WERI-Rb-1 (cell line): ENCODE measurements at regions not wholly inside any gene's neighbourhood (a gene's known extent, or its start where the extent isn't known, plus 50 kb on each side); places are given as distances from the start of the nearest gene placed in this dataset.

Experiments used
- DNase-seq: peaks from one replicate; pipeline ENCODE4 v3.0.0-alpha.2; 2020
- H3K27ac ChIP-seq: fragments of 250-450 bp; sonication (Bioruptor Pico); 2 replicates; pipeline ENCODE4 v1.5.1; 2020; ENCODE audit warnings: mild to moderate bottlenecking, moderate library complexity
- H3K27me3 ChIP-seq: fragments of 250-450 bp; sonication (Bioruptor Pico); 2 replicates; pipeline ENCODE4 v1.5.1; 2021; ENCODE audit warnings: mild to moderate bottlenecking, low read depth, moderate library complexity; ENCODE audit not compliant: insufficient read depth, severe bottlenecking
- H3K36me3 ChIP-seq: fragments of 250-450 bp; sonication (Bioruptor Pico); 2 replicates; pipeline ENCODE4 v1.5.1; 2020; ENCODE audit warnings: mild to moderate bottlenecking, moderate library complexity
- H3K4me3 ChIP-seq: 2 replicates; pipeline ENCODE4 v1.5.1; 2011; ENCODE audit warnings: low read depth, mild to moderate bottlenecking, control low read depth, low read length
- H3K9me3 ChIP-seq: fragments of 250-450 bp; sonication (Bioruptor Pico); 2 replicates; pipeline ENCODE4 v1.5.1; 2021; ENCODE audit warnings: mild to moderate bottlenecking, moderate library complexity; ENCODE audit not compliant: severe bottlenecking
- TF ChIP-seq, protein P1 (sequence below): IDR thresholded peaks from 2 replicates; pipeline ENCODE4 v1.5.1; 2011; ENCODE audit warnings: low read depth, mild to moderate bottlenecking, control low read depth, inconsistent platforms, low read length

DNA sequence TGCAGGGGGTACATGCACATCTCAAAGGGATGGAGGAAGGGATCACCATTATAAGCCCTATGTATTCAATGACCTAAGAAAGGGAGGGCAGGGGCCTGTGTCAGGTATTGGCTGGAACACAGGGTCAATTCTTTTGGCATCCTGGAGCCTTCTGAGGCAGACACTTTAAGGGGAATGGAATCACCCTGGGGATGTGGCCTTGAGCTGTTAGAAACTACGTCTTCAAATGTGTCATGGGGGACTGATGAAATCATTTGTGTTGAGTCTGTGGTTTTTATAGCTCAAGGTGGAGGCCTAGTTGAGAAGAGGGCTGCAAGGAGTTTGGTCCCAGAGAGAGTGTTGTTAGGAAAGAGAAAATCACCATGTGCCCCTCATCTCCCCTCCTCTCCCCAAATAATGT, 206.1 kb upstream of the CELF2 start:
- Histone ChIP-seq H3K27me3 (no peaks in the 10 kb centered on the region), H3K9me3 (no peaks in the 10 kb centered on the region), H3K4me3 (no peak overlapping the region), H3K27ac (no peak overlapping the region), H3K36me3 (no peaks in the 10 kb centered on the region)
- TF ChIP-seq, protein P1, sequence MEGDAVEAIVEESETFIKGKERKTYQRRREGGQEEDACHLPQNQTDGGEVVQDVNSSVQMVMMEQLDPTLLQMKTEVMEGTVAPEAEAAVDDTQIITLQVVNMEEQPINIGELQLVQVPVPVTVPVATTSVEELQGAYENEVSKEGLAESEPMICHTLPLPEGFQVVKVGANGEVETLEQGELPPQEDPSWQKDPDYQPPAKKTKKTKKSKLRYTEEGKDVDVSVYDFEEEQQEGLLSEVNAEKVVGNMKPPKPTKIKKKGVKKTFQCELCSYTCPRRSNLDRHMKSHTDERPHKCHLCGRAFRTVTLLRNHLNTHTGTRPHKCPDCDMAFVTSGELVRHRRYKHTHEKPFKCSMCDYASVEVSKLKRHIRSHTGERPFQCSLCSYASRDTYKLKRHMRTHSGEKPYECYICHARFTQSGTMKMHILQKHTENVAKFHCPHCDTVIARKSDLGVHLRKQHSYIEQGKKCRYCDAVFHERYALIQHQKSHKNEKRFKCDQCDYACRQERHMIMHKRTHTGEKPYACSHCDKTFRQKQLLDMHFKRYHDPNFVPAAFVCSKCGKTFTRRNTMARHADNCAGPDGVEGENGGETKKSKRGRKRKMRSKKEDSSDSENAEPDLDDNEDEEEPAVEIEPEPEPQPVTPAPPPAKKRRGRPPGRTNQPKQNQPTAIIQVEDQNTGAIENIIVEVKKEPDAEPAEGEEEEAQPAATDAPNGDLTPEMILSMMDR: no peak
- no peak for DNase-seq

DNA sequence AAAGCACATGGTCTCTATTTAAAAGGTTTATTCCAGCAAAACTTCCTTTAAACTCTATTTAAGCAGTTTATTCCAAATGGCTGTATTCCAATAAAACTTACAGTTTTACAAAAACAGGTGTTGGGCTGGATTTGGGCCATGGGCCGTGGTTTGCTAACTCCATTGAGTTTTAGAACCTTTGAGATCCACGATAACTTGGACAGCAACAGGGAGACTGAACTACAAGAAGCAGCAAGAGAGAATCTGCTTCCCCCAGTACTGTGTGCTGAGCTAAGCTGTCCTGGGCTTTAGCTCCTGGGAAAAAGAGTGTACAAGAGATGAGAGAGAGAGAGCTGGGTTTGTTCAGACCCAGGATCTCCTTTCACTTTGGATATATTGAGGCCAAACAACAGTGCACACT, 204.0 kb upstream of the CELF2 start:
- no peak for DNase-seq
- H3K27ac ChIP-seq: no peak overlapping the region
- H3K4me3 ChIP-seq: no peak overlapping the region
- no peaks in the 10 kb centered on the region for H3K27me3 ChIP-seq
- TF ChIP-seq, protein P1: no peak
- H3K36me3 ChIP-seq: no peaks in the 10 kb centered on the region
- no peaks in the 10 kb centered on the region for H3K9me3 ChIP-seq

DNA sequence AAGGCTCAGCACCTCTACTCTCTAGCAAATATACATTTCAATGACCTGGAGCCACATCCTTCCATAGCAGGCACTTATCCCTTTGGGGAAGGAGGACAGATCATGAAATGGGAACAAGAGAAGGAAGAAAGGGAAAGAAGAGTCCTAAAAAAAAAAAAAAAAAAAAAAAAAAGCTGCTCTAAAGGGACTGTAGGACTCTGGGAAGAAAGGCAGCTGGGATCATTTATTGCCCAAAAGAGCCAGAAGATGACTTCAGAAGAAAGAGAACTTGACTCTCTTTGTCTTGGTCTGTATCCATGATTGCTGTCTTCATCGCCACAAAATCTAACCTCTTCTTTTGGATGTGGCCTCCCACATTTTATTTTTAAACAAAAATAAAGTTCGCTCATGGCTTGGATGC, 203.6 kb upstream of the CELF2 start:
- Histone ChIP-seq H3K36me3 (no peaks in the 10 kb centered on the region), H3K4me3 (no peak overlapping the region), H3K27me3 (no peaks in the 10 kb centered on the region), H3K27ac (no peak overlapping the region), H3K9me3 (no peaks in the 10 kb centered on the region)
- no peak for DNase-seq
- TF ChIP-seq, protein P1: no peak

DNA sequence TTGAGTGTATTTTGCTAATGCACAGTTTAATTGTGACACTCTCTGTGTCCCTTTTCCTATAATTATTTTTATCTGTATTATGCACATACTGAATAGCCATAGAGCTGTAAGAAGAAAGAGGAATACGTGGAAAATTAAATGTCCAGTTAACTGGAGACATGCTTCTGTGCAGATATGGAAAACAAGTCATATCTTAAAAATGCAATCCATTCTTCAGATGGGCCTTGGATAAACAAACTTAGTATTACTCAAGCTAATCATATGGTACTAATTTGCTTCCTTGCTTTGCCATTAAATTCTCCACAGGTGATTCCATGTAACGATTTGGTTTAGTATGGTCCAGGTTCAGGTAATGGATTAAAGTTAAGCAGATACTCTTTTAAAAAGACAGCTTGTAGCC, 201.2 kb upstream of the CELF2 start:
- Histone ChIP-seq H3K27ac (no peak overlapping the region), H3K27me3 (no peaks in the 10 kb centered on the region), H3K9me3 (no peaks in the 10 kb centered on the region), H3K4me3 (no peak overlapping the region), H3K36me3 (no peaks in the 10 kb centered on the region)
- TF ChIP-seq, protein P1: no peak
- DNase-seq: no peak

DNA sequence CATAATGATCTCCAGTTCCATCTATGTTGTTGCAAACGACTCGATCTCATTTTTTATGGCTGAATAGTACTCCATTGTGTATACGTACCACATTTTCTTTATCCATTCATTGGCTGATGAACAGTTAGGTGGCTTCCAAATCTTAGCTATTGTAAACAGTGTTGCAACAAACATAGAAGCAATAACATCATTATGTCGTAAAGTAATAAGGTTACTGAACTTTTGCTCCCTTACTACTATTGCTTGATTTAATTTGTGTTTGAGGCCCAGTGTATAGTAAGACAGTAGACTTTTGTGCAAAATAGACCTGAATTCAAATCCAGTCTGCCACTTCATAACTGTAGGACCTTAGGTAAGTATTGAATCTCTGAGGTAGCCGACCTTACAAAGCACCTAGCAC, 200.1 kb upstream of the CELF2 start:
- Histone ChIP-seq H3K4me3 (no peak overlapping the region), H3K36me3 (no peaks in the 10 kb centered on the region), H3K27me3 (no peaks in the 10 kb centered on the region), H3K27ac (no peak overlapping the region), H3K9me3 (no peaks in the 10 kb centered on the region)
- DNase-seq: no peak
- TF ChIP-seq, protein P1: no peak

DNA sequence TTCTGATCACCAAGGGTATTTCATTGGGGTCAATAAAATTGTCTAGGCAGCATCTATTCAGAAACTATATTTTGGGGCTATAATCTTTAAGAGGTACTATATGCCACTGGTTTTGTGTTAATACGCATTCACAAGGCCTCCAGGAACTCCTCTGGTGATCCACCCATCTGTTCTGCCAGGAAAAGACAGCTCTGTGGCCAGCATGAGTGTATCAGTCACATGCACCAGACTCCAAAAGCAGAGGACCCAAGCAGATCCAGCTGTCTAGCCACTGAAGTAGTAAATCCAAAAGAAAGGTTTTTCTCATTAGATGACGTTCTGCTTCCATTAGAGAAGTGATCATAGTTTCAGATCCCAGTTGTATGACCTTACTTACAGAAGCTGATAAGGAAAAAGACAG, 199.6 kb upstream of the CELF2 start:
- H3K27ac ChIP-seq: no peak overlapping the region
- H3K27me3 ChIP-seq: no peaks in the 10 kb centered on the region
- no peaks in the 10 kb centered on the region for H3K9me3 ChIP-seq
- DNase-seq: no peak
- H3K36me3 ChIP-seq: no peaks in the 10 kb centered on the region
- H3K4me3 ChIP-seq: no peak overlapping the region
- TF ChIP-seq, protein P1: no peak
